Natural killer cell (primary cell): ENCODE measurements at regions not wholly inside any gene's neighbourhood (a gene's known extent, or its start where the extent isn't known, plus 50 kb on each side); places are given as distances from the start of the nearest gene placed in this dataset.

Source experiments
- ATAC-seq, 3 donors: fragments of 150-1000 bp in 2 of 3; fragments of 200-7000 bp in 1 of 3; cut with Tn5 transposase; 1 replicate in 1 of 3; 2 replicates in 2 of 3; pipeline ENCODE4 v1.10.0; 2021; ENCODE audit warnings: mild to moderate bottlenecking in 2 of 3, moderate library complexity in 2 of 3
- DNase-seq, 2 donors: peaks; one replicate each; pipeline versions ENCODE4 v3.0.0 to v3.0.0-alpha.2; 2013 to 2021; ENCODE audit warnings: mixed read lengths in 1 of 2
- H3K27ac ChIP-seq: one replicate; pipeline ENCODE4 v1.5.1; 2013; ENCODE audit warnings: mild to moderate bottlenecking, low read length
- H3K27me3 ChIP-seq: one replicate; pipeline ENCODE4 v1.6.1; 2013; ENCODE audit warnings: low read length; ENCODE audit not compliant: control insufficient read depth, insufficient read depth
- H3K36me3 ChIP-seq: one replicate; pipeline ENCODE4 v1.6.1; 2013; ENCODE audit warnings: low read length; ENCODE audit not compliant: control insufficient read depth, insufficient read depth
- H3K4me1 ChIP-seq: one replicate; pipeline ENCODE4 v1.6.1; 2013; ENCODE audit warnings: low read length; ENCODE audit not compliant: control insufficient read depth, insufficient read depth
- H3K4me3 ChIP-seq: one replicate; pipeline ENCODE4 v1.5.1; 2013; ENCODE audit warnings: low read length
- H3K9me3 ChIP-seq: one replicate; pipeline ENCODE4 v1.6.1; 2013; ENCODE audit warnings: low read length; ENCODE audit not compliant: control insufficient read depth, insufficient read depth
- H3K27ac Mint-ChIP-seq, 2 donors: one replicate each; pipeline ENCODE4 v1.8.0; 2022; ENCODE audit warnings: mild to moderate bottlenecking in 2 of 2, mixed read lengths in 2 of 2, moderate library complexity in 1 of 2
- H3K27me3 Mint-ChIP-seq, 2 donors: one replicate each; pipeline ENCODE4 v1.8.0; 2022; ENCODE audit warnings: low read depth in 2 of 2, mixed read lengths in 2 of 2
- H3K36me3 Mint-ChIP-seq: one replicate; pipeline ENCODE4 v1.8.0; 2022; ENCODE audit warnings: mixed read lengths
- H3K4me1 Mint-ChIP-seq, 2 donors: one replicate each; pipeline ENCODE4 v1.8.0; 2022; ENCODE audit warnings: mixed read lengths in 2 of 2
- H3K4me3 Mint-ChIP-seq: one replicate; pipeline ENCODE4 v1.8.0; 2022; ENCODE audit warnings: mild to moderate bottlenecking, moderate library complexity, mixed read lengths
- H3K9me3 Mint-ChIP-seq, 2 donors: one replicate each; pipeline ENCODE4 v1.8.0; 2022; ENCODE audit warnings: mixed read lengths in 2 of 2
- CTCF ChIP-seq: fragments of 200-600 bp; IDR thresholded peaks from one replicate; pipeline ENCODE4 v1.8.0; 2022; ENCODE audit warnings: antibody characterized with exemption
- WGBS: methylation state at CpG from one replicate; pipeline ENCODE4 v1.1.7; 2013; ENCODE audit warnings: missing lambda C conversion rate; ENCODE audit not compliant: insufficient coverage; 5-methylcytosine and 5-hydroxymethylcytosine counted together
- intact Hi-C: fragments of 100-400 bp; cut with micrococcal nuclease; formaldehyde crosslinking; loops from one replicate; pipeline ENCODE4 v1.14.2; 2022

GRCh38 chrX:134171661-134172587, 65.1 kb upstream of the CCDC160 start:
- Mint-ChIP-seq H3K9me3 (no peaks in the 10 kb centered on the region), H3K27ac (peak overlapping the region; percentile 51 to 83), H3K27me3 (peaks cover 3 to 18% of the 10 kb centered on the region in 2 donors), H3K4me1 (peaks cover 18 to 24% of the 10 kb centered on the region in 2 donors), H3K36me3 (no peaks in the 10 kb centered on the region), H3K4me3 (peak overlapping the region; percentile 97)
- no peaks in the 10 kb centered on the region for H3K27me3 ChIP-seq
- peak overlapping the region; percentile 45 for H3K27ac ChIP-seq
- ATAC-seq (peak; percentile 49 to 61 (median 59)), DNase-seq (peak in 1 of 2 donors; percentile 48)
- TF ChIP-seq CTCF = no peak
- peak overlapping the region; percentile 56 for H3K4me3 ChIP-seq
- WGBS = 4% methylated on average over 60 of the region's 74 CpGs
- no peaks in the 10 kb centered on the region for H3K36me3 ChIP-seq
- intact Hi-C loops = no loop called here
- H3K4me1 ChIP-seq = peaks cover 13% of the 10 kb centered on the region
- H3K9me3 ChIP-seq = no peaks in the 10 kb centered on the region

GRCh38 chrX:134172588-134173259, 64.3 kb upstream of the CCDC160 start:
- Histone ChIP-seq H3K27ac (peak overlapping the region; percentile 45), H3K4me1 (peaks cover 13% of the 10 kb centered on the region), H3K4me3 (peak overlapping the region; percentile 56), H3K27me3 (no peaks in the 10 kb centered on the region), H3K36me3 (no peaks in the 10 kb centered on the region), H3K9me3 (no peaks in the 10 kb centered on the region)
- ATAC-seq (peak; percentile 57 to 73 (median 64)), DNase-seq (peak in 1 of 2 donors; percentile 61)
- under 1% methylated on average over 44 of the region's 51 CpGs for WGBS
- Mint-ChIP-seq H3K9me3 (no peaks in the 10 kb centered on the region), H3K27ac (peak overlapping the region; percentile 51 to 83), H3K4me3 (peak overlapping the region; percentile 97), H3K36me3 (no peaks in the 10 kb centered on the region), H3K4me1 (peaks cover 12 to 19% of the 10 kb centered on the region in 2 donors), H3K27me3 (peaks cover 3 to 18% of the 10 kb centered on the region in 2 donors)
- no peak for TF ChIP-seq CTCF
- intact Hi-C loops = no loop called here

GRCh38 chrX:134173541-134174272, 63.3 kb upstream of the CCDC160 start:
- no peaks in the 10 kb centered on the region for H3K9me3 ChIP-seq
- DNase-seq = peak in 1 of 2 donors; percentile 15
- no peaks in the 10 kb centered on the region for H3K27me3 ChIP-seq
- peaks cover 3 to 18% of the 10 kb centered on the region in 2 donors for H3K27me3 Mint-ChIP-seq
- TF ChIP-seq CTCF = no peak
- H3K4me1 Mint-ChIP-seq = peaks cover 11 to 18% of the 10 kb centered on the region in 2 donors
- H3K27ac Mint-ChIP-seq = peak overlapping the region; percentile 63 to 83
- H3K9me3 Mint-ChIP-seq = no peaks in the 10 kb centered on the region
- no peaks in the 10 kb centered on the region for H3K36me3 ChIP-seq
- H3K36me3 Mint-ChIP-seq = no peaks in the 10 kb centered on the region
- H3K4me1 ChIP-seq = peaks cover 13% of the 10 kb centered on the region
- H3K4me3 ChIP-seq = peak overlapping the region; percentile 56
- peak in 1 of 3 donors; percentile 9 for ATAC-seq
- 0% methylated on average over 18 of the region's 27 CpGs for WGBS
- H3K4me3 Mint-ChIP-seq = peak overlapping the region; percentile 97
- H3K27ac ChIP-seq = no peak overlapping the region
- intact Hi-C loops = no loop called here
